LNCAP (cell line): ENCODE measurements at regions not wholly inside any gene's neighbourhood (a gene's known extent, or its start where the extent isn't known, plus 50 kb on each side); places are given as distances from the start of the nearest gene placed in this dataset.

Experiments used
- CTCF ChIP-seq: fragments of 450-650 bp; IDR thresholded peaks from 2 replicates; pipeline ENCODE4 v1.5.1; 2017; ENCODE audit warnings: mild to moderate bottlenecking

DNA sequence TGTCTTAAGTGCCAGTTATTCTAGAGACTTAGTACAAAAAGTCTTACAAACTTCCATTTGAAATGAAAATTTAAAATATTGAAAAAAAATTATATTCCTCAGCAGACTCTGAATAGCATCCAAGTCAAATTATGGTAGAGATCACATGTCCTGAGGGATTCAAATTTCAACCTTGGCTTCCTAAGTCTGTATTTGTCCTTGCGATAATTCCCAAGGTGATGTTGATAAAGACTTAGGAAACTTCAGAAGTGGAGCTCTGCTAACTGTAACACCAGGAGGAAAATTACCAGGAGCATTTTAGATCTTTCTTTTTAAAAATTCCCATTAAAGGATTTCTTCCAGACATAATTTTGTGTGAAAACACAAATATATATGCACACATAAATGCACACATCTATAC lies 178.3 kb downstream of the IPO8 start:
- no peak for TF ChIP-seq CTCF

DNA sequence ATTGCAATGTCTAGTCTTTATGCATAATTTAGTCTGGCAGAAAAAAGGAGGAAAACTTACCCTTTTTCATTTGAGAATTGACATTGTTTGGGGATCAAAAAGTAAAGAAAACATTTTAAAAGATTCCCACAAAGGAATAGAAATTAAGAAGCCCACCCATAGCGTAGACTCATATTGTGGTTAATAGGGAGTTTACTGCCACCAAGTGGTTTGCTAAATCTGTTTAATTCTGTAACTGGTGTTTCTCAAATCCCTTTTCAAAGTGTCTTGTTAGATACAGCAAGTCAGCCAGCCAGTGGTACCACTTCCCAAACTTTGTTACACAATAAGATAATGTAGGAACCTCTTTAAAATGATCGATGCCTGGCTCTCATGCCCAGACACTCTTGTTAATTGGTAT lies 180.3 kb downstream of the IPO8 start:
- peak; percentile 23; the same call in 1 of the 2 replicates for TF ChIP-seq CTCF

GRCh38 chr12:30514666-30515065 lies 181.0 kb downstream of the IPO8 start:
- TF ChIP-seq CTCF, result no peak

DNA sequence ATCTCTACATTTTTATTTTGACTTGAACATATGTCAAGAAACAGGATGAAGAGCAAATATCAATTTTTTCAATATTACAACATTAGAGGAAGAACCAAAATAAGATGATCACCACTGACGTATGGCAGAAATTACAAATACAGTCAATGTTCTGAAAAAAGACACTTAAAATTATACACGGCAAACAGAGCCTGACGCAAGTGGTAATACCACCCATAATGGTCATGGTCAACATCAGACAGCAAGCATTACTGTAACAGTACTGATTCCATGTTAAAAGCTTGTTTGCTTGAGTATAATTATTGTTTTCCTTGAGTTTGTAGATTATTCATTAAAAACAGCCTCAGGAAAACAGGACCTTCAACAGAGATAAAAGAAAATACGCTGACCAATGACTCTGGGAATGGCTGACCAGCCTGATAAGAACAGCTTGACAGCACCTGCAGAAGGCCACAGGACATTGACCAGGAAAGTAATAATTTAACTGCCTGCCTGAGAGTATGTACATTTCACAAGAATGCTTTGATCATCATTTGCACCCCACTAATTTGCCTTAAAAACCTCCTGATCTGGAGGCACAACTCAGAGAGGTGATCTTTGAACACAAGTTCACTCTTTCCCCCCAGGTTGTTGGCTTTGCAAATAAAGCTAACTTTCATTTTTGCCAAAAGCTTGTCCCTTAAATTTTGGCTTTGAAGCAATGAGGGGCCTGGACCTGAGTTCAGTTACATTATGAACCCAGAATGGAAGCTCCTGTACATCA lies 187.3 kb downstream of the IPO8 start:
- no peak for TF ChIP-seq CTCF

GRCh38 chr12:30507576-30507975 lies 188.1 kb downstream of the IPO8 start:
- no peak for TF ChIP-seq CTCF

DNA sequence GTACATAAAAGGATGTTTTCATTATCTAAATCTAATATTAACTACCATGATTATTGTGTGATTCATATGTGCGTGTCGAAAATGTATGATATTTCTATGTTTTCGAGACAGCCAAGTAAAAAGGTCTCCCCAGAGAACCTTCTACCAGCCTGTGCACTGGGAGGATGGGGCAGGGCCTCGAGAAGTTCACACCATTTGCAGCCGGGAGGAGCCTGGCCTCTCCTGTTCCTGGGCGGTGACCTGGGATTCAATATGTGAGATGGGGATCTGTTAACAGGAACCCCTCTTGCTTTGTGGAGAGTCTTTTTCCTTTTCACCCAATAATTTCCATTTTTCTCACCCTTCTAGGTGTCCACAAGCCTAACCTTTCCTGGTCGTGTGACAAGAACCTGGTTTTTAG lies 189.3 kb downstream of the IPO8 start:
- TF ChIP-seq CTCF, result no peak

- no peak for TF ChIP-seq CTCF
Measured at GRCh38 chr12:30501718-30502117, 194.0 kb downstream of the IPO8 start.

DNA sequence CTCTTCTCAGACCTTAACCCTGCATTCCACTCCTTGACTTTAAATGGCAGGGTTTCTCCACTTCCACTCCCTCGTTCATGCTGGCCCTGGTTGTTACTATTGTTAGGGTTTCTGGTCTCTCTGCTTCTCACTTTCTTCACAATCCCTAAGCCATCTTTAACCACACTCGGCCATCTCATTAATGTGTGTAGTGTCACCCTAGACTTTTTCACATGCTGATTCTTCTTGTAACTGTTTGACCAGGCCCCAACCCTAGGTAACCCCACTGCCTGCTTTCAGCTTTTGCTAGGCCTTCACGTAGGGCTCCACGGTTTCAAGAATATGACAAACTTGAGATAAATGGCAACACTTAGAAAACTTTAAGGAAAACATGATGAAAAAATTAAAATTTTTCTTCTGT lies 195.1 kb downstream of the IPO8 start:
- no peak for TF ChIP-seq CTCF
